ENCODE measurements at regions not wholly inside any gene's neighbourhood (a gene's known extent, or its start where the extent isn't known, plus 50 kb on each side); places are given as distances from the start of the nearest gene placed in this dataset.

GRCh38 chr15:38823263-38823662 is 258.6 kb upstream of the RASGRP1 start:
- TF ChIP-seq ZBTB43 (CRISPR knock-in tag; IDR thresholded peaks at IDR 0.05), result no peak
- TF ChIP-seq, protein P1, sequence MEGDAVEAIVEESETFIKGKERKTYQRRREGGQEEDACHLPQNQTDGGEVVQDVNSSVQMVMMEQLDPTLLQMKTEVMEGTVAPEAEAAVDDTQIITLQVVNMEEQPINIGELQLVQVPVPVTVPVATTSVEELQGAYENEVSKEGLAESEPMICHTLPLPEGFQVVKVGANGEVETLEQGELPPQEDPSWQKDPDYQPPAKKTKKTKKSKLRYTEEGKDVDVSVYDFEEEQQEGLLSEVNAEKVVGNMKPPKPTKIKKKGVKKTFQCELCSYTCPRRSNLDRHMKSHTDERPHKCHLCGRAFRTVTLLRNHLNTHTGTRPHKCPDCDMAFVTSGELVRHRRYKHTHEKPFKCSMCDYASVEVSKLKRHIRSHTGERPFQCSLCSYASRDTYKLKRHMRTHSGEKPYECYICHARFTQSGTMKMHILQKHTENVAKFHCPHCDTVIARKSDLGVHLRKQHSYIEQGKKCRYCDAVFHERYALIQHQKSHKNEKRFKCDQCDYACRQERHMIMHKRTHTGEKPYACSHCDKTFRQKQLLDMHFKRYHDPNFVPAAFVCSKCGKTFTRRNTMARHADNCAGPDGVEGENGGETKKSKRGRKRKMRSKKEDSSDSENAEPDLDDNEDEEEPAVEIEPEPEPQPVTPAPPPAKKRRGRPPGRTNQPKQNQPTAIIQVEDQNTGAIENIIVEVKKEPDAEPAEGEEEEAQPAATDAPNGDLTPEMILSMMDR (IDR thresholded peaks at IDR 0.05), result no peak
- no peak for TF ChIP-seq JUN (CRISPR knock-in tag; IDR thresholded peaks at IDR 0.05)
- TF ChIP-seq ATF1 (CRISPR knock-in tag; IDR thresholded peaks at IDR 0.05), result no peak
- no peak for TF ChIP-seq MAX (CRISPR knock-in tag; IDR thresholded peaks at IDR 0.05)
- TF ChIP-seq, protein P2, sequence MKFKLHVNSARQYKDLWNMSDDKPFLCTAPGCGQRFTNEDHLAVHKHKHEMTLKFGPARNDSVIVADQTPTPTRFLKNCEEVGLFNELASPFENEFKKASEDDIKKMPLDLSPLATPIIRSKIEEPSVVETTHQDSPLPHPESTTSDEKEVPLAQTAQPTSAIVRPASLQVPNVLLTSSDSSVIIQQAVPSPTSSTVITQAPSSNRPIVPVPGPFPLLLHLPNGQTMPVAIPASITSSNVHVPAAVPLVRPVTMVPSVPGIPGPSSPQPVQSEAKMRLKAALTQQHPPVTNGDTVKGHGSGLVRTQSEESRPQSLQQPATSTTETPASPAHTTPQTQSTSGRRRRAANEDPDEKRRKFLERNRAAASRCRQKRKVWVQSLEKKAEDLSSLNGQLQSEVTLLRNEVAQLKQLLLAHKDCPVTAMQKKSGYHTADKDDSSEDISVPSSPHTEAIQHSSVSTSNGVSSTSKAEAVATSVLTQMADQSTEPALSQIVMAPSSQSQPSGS (CRISPR knock-in tag; IDR thresholded peaks at IDR 0.05; ENCODE audit: borderline replicate concordance, low read depth), result no peak
- TF ChIP-seq RELA (CRISPR knock-in tag; IDR thresholded peaks at IDR 0.05; ENCODE audit: borderline replicate concordance), result no peak
- no peak for TF ChIP-seq CREB1 (CRISPR knock-in tag; IDR thresholded peaks at IDR 0.05)
- TF ChIP-seq SMAD4 (CRISPR knock-in tag; IDR thresholded peaks at IDR 0.05), result no peak
- TF ChIP-seq ZNF121 (CRISPR knock-in tag; IDR thresholded peaks at IDR 0.05), result no peak
